ENCODE measurements at regions not wholly inside any gene's neighbourhood (a gene's known extent, or its start where the extent isn't known, plus 50 kb on each side); places are given as distances from the start of the nearest gene placed in this dataset.

DNA sequence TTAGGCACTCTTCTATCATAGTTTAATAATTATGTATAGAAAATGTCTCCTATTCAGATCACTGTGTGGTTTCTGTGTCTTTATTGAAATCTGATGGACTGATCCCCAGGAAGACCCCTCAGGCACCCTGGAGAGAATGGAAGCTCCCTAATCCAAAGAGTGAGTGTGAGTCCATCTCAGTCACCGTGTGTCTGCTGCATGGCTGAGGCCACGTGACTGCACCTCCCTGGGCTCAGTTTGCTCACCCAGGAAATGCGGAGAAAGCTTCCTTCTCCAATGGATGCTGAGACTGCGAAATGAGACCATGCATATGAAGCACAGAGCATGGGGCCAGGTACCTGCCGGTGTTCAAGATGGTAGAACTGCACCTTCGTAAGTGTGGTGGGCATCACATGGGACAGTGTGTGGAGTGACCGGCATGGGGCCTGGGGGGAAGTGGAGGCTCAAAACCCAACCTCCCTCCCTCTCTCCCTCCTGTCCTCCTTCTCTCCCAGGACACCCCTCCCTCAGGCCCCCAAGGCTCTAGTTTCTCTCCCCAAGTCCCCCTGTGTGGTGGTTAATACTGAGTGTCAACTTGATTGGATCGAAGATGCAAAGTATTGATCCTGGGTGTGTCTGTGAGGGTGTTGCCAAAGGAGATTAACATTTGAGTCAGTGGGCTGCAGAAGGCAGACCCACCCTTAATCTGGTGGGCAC lies 557.5 kb downstream of the PTPRU start:
- peaks cover 0 to 7% of the 10 kb centered on the region in 2 donors for H3K27me3 ChIP-seq
- H3K36me3 ChIP-seq = no peaks in the 10 kb centered on the region
- H3K9me3 ChIP-seq = peaks cover 0 to 19% (median 5%) of the 10 kb centered on the region in 3 donors
- H3K4me3 ChIP-seq = no peak overlapping the region
- TF ChIP-seq, protein P1, sequence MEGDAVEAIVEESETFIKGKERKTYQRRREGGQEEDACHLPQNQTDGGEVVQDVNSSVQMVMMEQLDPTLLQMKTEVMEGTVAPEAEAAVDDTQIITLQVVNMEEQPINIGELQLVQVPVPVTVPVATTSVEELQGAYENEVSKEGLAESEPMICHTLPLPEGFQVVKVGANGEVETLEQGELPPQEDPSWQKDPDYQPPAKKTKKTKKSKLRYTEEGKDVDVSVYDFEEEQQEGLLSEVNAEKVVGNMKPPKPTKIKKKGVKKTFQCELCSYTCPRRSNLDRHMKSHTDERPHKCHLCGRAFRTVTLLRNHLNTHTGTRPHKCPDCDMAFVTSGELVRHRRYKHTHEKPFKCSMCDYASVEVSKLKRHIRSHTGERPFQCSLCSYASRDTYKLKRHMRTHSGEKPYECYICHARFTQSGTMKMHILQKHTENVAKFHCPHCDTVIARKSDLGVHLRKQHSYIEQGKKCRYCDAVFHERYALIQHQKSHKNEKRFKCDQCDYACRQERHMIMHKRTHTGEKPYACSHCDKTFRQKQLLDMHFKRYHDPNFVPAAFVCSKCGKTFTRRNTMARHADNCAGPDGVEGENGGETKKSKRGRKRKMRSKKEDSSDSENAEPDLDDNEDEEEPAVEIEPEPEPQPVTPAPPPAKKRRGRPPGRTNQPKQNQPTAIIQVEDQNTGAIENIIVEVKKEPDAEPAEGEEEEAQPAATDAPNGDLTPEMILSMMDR (IDR thresholded peaks at IDR 0.05) = no peak
- H3K4me1 ChIP-seq = no peaks in the 10 kb centered on the region
- H3K27ac ChIP-seq = no peak overlapping the region
- intact Hi-C loops (cut with DNase I; ENCODE audit: low total_unique reads) = loop anchor here (5.0 kb wide), 1 partner anchor 294 kb away; no protein-coding TSS in a partner anchor
- no peak for DNase-seq

DNA sequence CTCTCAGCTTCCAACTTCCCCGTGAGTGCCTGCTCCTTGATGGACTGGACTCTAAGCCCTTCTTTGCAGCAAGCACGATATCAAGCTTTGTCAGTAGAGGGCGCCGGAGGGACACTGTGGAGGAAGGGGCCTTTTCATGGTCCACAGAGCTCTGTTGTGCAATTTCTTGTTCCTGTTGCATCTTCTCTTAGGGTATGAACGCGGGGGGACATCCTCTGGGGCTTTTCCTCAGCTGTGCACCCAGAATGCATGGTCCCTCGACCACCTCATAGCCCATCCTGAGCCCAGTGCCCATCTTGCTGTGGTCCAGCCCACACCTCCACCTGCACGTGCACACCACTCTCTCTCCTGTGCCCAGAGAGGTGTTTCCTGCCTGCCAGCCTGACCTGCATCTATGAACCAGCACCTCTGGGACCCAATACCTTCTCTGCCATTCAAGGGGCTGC lies 556.8 kb downstream of the PTPRU start:
- Histone ChIP-seq H3K4me3 (no peak overlapping the region), H3K4me1 (no peaks in the 10 kb centered on the region), H3K36me3 (no peaks in the 10 kb centered on the region), H3K27ac (no peak overlapping the region), H3K27me3 (peaks cover 0 to 7% of the 10 kb centered on the region in 2 donors), H3K9me3 (peaks cover 0 to 19% (median 5%) of the 10 kb centered on the region in 3 donors)
- TF ChIP-seq, protein P1 (IDR thresholded peaks at IDR 0.05) = peak; percentile 70 to 72
- intact Hi-C loops (cut with DNase I; ENCODE audit: low total_unique reads) = loop anchor here (5.0 kb wide), 1 partner anchor 294 kb away; no protein-coding TSS in a partner anchor
- peak; percentile 85 to 89 for DNase-seq

DNA sequence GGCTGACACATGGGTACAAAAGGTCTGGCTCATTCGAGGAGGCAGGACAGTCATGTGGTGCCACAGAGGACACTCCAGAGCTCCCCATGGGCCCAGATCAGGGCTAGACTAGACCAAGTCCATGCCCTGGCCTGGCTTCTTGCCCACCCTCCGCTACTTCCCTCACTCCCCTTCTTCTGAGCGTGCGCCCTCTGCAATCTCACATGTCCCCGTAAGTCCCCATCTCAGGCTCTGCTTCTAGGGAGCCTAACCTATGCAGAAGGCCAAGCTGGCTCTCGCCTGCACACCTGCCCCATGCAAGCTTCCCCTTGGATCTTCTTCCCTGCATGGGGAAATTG lies 553.6 kb downstream of the PTPRU start:
- intact Hi-C loops (cut with DNase I; ENCODE audit: low total_unique reads) = loop anchor here (5.0 kb wide), 1 partner anchor 297 kb away; no protein-coding TSS in a partner anchor
- no peaks in the 10 kb centered on the region for H3K4me1 ChIP-seq
- TF ChIP-seq, protein P1 (IDR thresholded peaks at IDR 0.05) = no peak
- H3K9me3 ChIP-seq = no peaks in the 10 kb centered on the region
- DNase-seq = no peak
- H3K27ac ChIP-seq = no peak overlapping the region
- H3K36me3 ChIP-seq = no peaks in the 10 kb centered on the region
- H3K4me3 ChIP-seq = no peak overlapping the region
- H3K27me3 ChIP-seq = peaks cover 0 to 33% of the 10 kb centered on the region in 2 donors

DNA sequence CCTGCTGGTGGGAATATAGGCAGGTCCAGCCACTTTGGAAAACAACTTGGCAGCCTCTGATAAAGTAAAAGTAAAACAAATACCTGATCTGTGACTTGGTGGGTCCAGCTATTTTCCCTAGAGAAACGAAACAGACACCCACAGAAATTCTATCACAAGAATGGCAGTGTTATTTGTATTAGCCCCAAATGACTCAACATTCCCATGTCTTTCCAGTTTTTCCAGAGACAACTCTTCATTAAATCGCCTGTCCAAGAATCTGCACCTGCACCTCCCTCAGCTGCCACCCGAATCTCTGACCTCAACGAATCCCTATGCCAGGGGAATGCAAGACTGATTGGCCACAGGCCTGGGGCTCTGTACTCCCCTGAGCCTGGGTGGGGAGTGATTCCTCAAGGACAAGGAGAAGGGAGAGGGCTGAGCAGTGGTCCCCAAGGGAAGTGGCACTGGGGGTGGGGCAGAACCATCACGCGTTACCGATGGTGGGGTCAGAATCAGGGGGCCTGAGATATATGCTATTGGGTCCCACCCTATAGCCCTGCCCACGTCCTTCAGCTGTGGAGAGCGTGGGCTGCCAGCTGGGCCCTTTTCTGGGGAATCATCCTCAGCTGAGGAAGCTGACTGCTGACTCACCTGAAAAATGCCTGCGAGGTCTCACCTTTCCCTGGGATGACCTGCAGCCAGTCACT lies 553.0 kb downstream of the PTPRU start:
- H3K36me3 ChIP-seq = no peaks in the 10 kb centered on the region
- H3K4me3 ChIP-seq = no peak overlapping the region
- H3K27ac ChIP-seq = no peak overlapping the region
- intact Hi-C loops (cut with DNase I; ENCODE audit: low total_unique reads) = no loop called here
- TF ChIP-seq, protein P1 (IDR thresholded peaks at IDR 0.05) = no peak
- no peak for DNase-seq
- H3K9me3 ChIP-seq = no peaks in the 10 kb centered on the region
- H3K27me3 ChIP-seq = peaks cover 0 to 39% of the 10 kb centered on the region in 2 donors
- H3K4me1 ChIP-seq = no peaks in the 10 kb centered on the region

DNA sequence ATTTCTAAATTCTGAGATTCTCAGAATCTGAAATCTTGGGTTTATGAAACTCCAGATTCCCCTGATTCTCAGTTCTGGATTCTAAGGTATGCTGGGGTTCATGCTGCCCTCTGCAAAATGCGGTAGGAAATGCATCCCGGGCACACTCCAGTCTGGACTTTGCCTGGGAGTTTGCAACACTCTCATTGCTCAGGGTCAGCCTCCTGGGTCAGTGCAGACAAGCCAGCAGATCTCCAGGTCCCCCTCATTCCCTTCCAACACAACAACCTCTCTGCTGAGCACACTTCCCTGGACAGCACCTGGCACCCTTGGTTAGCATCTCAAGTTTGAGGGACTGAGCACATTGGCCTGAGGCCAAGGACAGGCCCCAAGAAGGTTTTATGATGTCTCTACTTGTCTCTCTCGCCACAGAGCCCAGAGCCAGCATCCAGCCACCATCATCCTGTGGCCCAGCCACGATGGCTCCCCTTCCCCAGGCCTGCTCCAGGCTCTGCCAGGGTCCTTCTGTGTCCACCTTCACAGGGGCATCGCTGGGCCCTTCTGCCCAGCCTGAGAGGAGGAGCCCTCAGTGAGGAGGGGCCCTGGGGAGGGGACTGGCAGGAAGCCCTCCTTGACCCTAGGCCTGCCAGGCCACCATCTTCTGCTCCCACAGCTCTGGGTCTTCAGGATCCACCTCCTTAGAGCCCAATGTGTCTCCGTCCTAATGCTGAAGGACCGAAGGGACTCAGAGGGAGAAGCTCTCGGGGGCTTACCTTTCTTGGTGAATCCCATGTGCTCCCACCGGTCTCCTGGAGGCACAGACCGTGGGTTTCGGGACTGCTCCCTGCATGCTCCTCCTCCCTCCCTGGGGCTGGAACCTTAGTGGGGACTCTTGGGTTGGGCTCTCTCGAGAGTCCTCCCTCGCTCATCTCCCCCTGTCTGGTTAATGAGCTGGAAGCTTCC lies 550.7 kb downstream of the PTPRU start:
- Histone ChIP-seq H3K27ac (no peak overlapping the region), H3K27me3 (peaks cover 0 to 59% of the 10 kb centered on the region in 2 donors), H3K36me3 (no peaks in the 10 kb centered on the region), H3K9me3 (no peaks in the 10 kb centered on the region), H3K4me3 (no peak overlapping the region), H3K4me1 (no peaks in the 10 kb centered on the region)
- intact Hi-C loops (cut with DNase I; ENCODE audit: low total_unique reads) = no loop called here
- TF ChIP-seq, protein P1 (IDR thresholded peaks at IDR 0.05) = no peak
- DNase-seq = no peak

All from tibial artery (tissue), 4 donors.